A549 (cell line): ENCODE measurements at regions not wholly inside any gene's neighbourhood (a gene's known extent, or its start where the extent isn't known, plus 50 kb on each side); places are given as distances from the start of the nearest gene placed in this dataset.

Experiments used
- ATAC-seq, 2 experiments: fragments of 200-7000 bp in 1 of 2; fragments of >200 bp in 1 of 2; cut with Nextera tagmentation in 1 of 2; cut with Tn5 transposase in 1 of 2; 3 replicates each; pipeline versions ENCODE4 v1.8.0 to v1.9.1; 2018 to 2020; ENCODE audit warnings: mild to moderate bottlenecking in 1 of 2, moderate library complexity in 1 of 2
- CTCF ChIA-PET: fragments of 300-600 bp; sonication (Branson Sonifier 250); formaldehyde crosslinking; extraction: SDS; loops from one replicate; lab custom pipeline; 2021; ENCODE audit warnings: antibody characterized with exemption, inconsistent platforms; lab: Yijun Ruan, JAX
- POLR2A ChIA-PET: fragments of 350-600 bp; formaldehyde crosslinking; extraction: SDS; loops from one replicate; lab custom pipeline; 2021; ENCODE audit warnings: antibody characterized with exemption, inconsistent platforms; lab: Yijun Ruan, JAX
- DNase-seq, 2 experiments: peaks; one replicate each; pipeline versions ENCODE4 v3.0.0 to v3.0.0-alpha.2; 2011 to 2016; ENCODE audit warnings: low read depth in 1 of 2, low spot score in 1 of 2
- FAIRE-seq: peaks from 2 replicates; lab custom pipeline; 2011; peaks lifted over from hg19 to GRCh38; lab: Jason Lieb, UNC
- H3K27ac ChIP-seq, 2 experiments: fragments of >200 bp; sonication (Bioruptor Twin); formaldehyde crosslinking; 3 replicates each; pipeline ENCODE4 v1.5.1; 2016 to 2017
- H3K4me1 ChIP-seq: fragments of >200 bp; sonication (Bioruptor Twin); formaldehyde crosslinking; 3 replicates; pipeline ENCODE4 v1.6.1; 2016
- H3K4me2 ChIP-seq: fragments of >200 bp; sonication (Bioruptor Twin); formaldehyde crosslinking; 3 replicates; pipeline ENCODE4 v1.6.1; 2016
- H3K4me3 ChIP-seq: fragments of >200 bp; sonication (Bioruptor Twin); formaldehyde crosslinking; 3 replicates; pipeline ENCODE4 v1.5.1; 2016
- H3K9me3 ChIP-seq: fragments of >200 bp; sonication (Bioruptor Twin); formaldehyde crosslinking; 3 replicates; pipeline ENCODE4 v1.6.1; 2016
- CBX2 ChIP-seq: fragments of 200-600 bp; sonication (generic); IDR thresholded peaks from 2 replicates; pipeline ENCODE4 v1.6.1; 2016; ENCODE audit warnings: low read depth, mild to moderate bottlenecking, borderline replicate concordance
- CHD2 ChIP-seq: fragments of 150-350 bp; IDR thresholded peaks from 2 replicates; pipeline ENCODE4 v1.6.1; 2014; ENCODE audit warnings: low read length; ENCODE audit not compliant: partially characterized antibody
- EHF ChIP-seq: fragments of 250-450 bp; sonication (Bioruptor Pico); IDR thresholded peaks from 2 replicates; pipeline ENCODE4 v1.5.0; 2020; ENCODE audit warnings: mild to moderate bottlenecking
- EHMT2 ChIP-seq: fragments of 200-600 bp; sonication (generic); IDR thresholded peaks from 2 replicates; pipeline ENCODE4 v1.6.1; 2016; ENCODE audit warnings: antibody characterized with exemption, low read depth, mild to moderate bottlenecking, moderate library complexity
- ESRRA ChIP-seq: fragments of 150-350 bp; IDR thresholded peaks from 2 replicates; pipeline ENCODE4 v1.6.1; 2014; ENCODE audit warnings: mild to moderate bottlenecking, low read length, borderline replicate concordance
- FOSB ChIP-seq: fragments of 250-450 bp; sonication (Bioruptor Pico); IDR thresholded peaks from 2 replicates; pipeline ENCODE4 v1.5.0; 2020; ENCODE audit warnings: mild to moderate bottlenecking, moderate library complexity
- FOSL2 ChIP-seq, 2 experiments: fragments of 450-650 bp in 1 of 2; fragments of >200 bp in 1 of 2; sonication (Bioruptor Twin) in 1 of 2; formaldehyde crosslinking; IDR thresholded peaks; 2 replicates each; pipeline versions ENCODE4 v1.5.0 to v1.6.1; 2016 to 2020; ENCODE audit warnings: mild to moderate bottlenecking in 1 of 2, moderate library complexity in 1 of 2
- HEYL ChIP-seq: fragments of 250-450 bp; sonication (Bioruptor Pico); IDR thresholded peaks from 2 replicates; pipeline ENCODE4 v1.8.0; 2021; ENCODE audit warnings: mild to moderate bottlenecking, moderate library complexity
- HOXA7 ChIP-seq: fragments of 250-450 bp; sonication (Bioruptor Pico); IDR thresholded peaks from 2 replicates; pipeline ENCODE4 v1.5.0; 2020; ENCODE audit warnings: mild to moderate bottlenecking, moderate library complexity
- HOXB13 ChIP-seq: fragments of 250-450 bp; sonication (Bioruptor Pico); IDR thresholded peaks from 2 replicates; pipeline ENCODE4 v1.5.0; 2020; ENCODE audit warnings: low read depth, mild to moderate bottlenecking, moderate library complexity
- HOXB5 ChIP-seq: fragments of 250-450 bp; sonication (Bioruptor Pico); IDR thresholded peaks from 2 replicates; pipeline ENCODE4 v1.5.0; 2020; ENCODE audit warnings: mild to moderate bottlenecking, moderate library complexity
- KDM1A ChIP-seq: fragments of 200-600 bp; sonication (generic); IDR thresholded peaks from 2 replicates; pipeline ENCODE4 v1.6.1; 2016; ENCODE audit warnings: low read depth, mild to moderate bottlenecking
- KDM5A ChIP-seq: fragments of 200-600 bp; sonication (generic); IDR thresholded peaks from 2 replicates; pipeline ENCODE4 v1.6.1; 2016; ENCODE audit warnings: antibody characterized with exemption, mild to moderate bottlenecking
- MAFK ChIP-seq: fragments of 450-650 bp; IDR thresholded peaks from 2 replicates; pipeline ENCODE4 v1.6.1; 2014; ENCODE audit not compliant: partially characterized antibody
- MAZ ChIP-seq: fragments of 150-350 bp; IDR thresholded peaks from 2 replicates; pipeline ENCODE4 v1.6.1; 2014; ENCODE audit warnings: antibody characterized with exemption, low read depth, low read length, borderline replicate concordance
- NFE2L2 ChIP-seq: fragments of 150-350 bp; conservative IDR thresholded peaks from 2 replicates; pipeline ENCODE4 v1.6.1; 2014; ENCODE audit warnings: low read length
- NR3C1 ChIP-seq: fragments of >200 bp; sonication (Bioruptor Twin); formaldehyde crosslinking; IDR thresholded peaks from 3 replicates; pipeline ENCODE4 v1.6.1; 2017
- POLR2AphosphoS2 ChIP-seq: conservative IDR thresholded peaks from 2 replicates; pipeline ENCODE4 v1.6.1; 2012; ENCODE audit warnings: low read length, improper control_type of control experiment, inconsistent platforms
- RARB ChIP-seq: fragments of 250-450 bp; sonication (Bioruptor Pico); IDR thresholded peaks from 2 replicates; pipeline ENCODE4 v1.8.0; 2021; ENCODE audit warnings: mild to moderate bottlenecking, moderate library complexity
- RFX5 ChIP-seq: fragments of 450-650 bp; IDR thresholded peaks from 2 replicates; pipeline ENCODE4 v1.7.1; 2014; ENCODE audit warnings: antibody characterized with exemption, mild to moderate bottlenecking, moderate library complexity
- TP53 ChIP-seq: fragments of 250-450 bp; sonication (Bioruptor Pico); IDR thresholded peaks from 2 replicates; pipeline ENCODE4 v1.5.0; 2021; ENCODE audit warnings: mild to moderate bottlenecking, moderate library complexity
- ZNF302 ChIP-seq: fragments of 250-450 bp; sonication (Bioruptor Pico); IDR thresholded peaks from 2 replicates; pipeline ENCODE4 v1.9.0; 2021; ENCODE audit warnings: inconsistent platforms, mild to moderate bottlenecking, moderate library complexity
- WGBS: methylation state at CpG from one replicate; pipeline ENCODE4 v1.1.6; 2017; ENCODE audit errors: missing lambda C conversion rate; 5-methylcytosine and 5-hydroxymethylcytosine counted together
- TF ChIP-seq, protein P1 (sequence below): IDR thresholded peaks from 2 replicates; pipeline ENCODE4 v1.6.1; 2012
- TF ChIP-seq, protein P2 (sequence below): fragments of 150-350 bp; IDR thresholded peaks from 2 replicates; pipeline ENCODE4 v1.6.1; 2014; ENCODE audit warnings: low read depth, mild to moderate bottlenecking, low read length
- TF ChIP-seq, protein P3 (sequence below): IDR thresholded peaks from 2 replicates; pipeline ENCODE4 v1.6.1; 2012

DNA sequence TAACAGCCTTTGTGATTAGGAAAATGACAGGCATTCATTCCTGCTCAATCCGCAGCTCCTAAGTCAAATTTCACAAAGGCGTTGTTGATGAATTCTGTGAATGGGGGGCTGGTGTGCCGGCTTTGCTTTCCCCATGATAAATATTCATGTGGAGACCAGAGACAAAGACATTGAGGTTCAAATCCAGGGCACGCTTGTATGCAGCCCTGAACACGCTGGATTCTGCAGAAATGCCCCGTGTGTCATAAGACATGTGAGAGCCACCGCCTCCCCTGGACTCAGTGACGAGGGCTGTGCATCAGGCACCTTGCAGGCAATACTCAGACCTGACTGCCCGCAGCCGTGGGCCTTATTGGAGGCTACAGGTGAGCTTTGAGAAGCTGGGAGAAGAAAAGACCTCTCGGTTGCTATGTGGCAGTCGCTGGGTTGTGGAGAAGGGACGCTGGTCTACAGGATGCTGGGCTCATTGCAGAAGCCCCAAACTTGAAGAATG is 906.2 kb downstream of the BRD1 start (continued):
- TF ChIP-seq RARB (CRISPR knock-in tag) = no peak
- TF ChIP-seq, protein P1, sequence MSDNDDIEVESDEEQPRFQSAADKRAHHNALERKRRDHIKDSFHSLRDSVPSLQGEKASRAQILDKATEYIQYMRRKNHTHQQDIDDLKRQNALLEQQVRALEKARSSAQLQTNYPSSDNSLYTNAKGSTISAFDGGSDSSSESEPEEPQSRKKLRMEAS = no peak

DNA sequence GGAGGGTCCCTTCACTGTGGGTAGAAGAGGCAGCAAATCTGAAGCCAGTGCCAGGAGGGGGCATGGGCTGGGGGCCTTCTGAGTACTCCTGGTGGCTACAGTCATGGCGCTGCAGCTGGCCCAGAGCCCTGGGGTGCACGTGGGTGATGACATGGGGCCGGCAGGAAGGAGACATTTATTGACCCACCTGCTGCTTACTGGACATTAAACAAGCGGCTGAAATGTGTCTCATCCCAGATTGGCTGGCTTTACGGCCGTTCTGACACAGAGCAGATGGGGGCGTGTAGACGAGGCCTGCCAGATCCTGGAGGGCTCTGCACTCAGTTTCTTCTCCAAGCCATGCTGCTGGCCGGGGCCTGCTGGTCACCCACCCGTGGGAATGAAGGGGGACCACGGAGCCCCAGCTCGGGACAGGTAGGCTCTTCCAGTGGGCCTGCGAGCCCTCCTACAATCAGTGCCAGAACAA is 906.9 kb downstream of the BRD1 start:
- WGBS = 20% methylated on average over 8 of the region's 13 CpGs
- H3K4me3 ChIP-seq = no peak overlapping the region
- TF ChIP-seq HOXB13 (CRISPR knock-in tag) (no peak), MAZ (no peak), KDM5A (no peak), ESRRA (no peak), NR3C1 (no peak), FOSB (CRISPR knock-in tag) (no peak), RFX5 (no peak), HOXA7 (CRISPR knock-in tag) (no peak), EHMT2 (no peak), RARB (CRISPR knock-in tag) (no peak), CBX2 (no peak), FOSL2 (IDR thresholded peaks at IDR 0.05) (no peak), FOSL2 (CRISPR knock-in tag; IDR thresholded peaks at IDR 0.05) (no peak), TP53 (CRISPR knock-in tag) (no peak), KDM1A (no peak), NFE2L2 (no peak), CHD2 (no peak)
- TF ChIP-seq, protein P2, sequence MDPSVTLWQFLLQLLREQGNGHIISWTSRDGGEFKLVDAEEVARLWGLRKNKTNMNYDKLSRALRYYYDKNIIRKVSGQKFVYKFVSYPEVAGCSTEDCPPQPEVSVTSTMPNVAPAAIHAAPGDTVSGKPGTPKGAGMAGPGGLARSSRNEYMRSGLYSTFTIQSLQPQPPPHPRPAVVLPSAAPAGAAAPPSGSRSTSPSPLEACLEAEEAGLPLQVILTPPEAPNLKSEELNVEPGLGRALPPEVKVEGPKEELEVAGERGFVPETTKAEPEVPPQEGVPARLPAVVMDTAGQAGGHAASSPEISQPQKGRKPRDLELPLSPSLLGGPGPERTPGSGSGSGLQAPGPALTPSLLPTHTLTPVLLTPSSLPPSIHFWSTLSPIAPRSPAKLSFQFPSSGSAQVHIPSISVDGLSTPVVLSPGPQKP = no peak
- TF ChIP-seq, protein P1 = no peak
- H3K9me3 ChIP-seq = no peaks in the 10 kb centered on the region
- no peak overlapping the region for H3K27ac ChIP-seq
- DNase-seq (no peak), FAIRE-seq (no peak), ATAC-seq (no peak)
- POLR2A ChIA-PET = no interaction called here
- CTCF ChIA-PET = no interaction called here
- H3K4me2 ChIP-seq = no peak overlapping the region
- H3K4me1 ChIP-seq = no peaks in the 10 kb centered on the region

DNA sequence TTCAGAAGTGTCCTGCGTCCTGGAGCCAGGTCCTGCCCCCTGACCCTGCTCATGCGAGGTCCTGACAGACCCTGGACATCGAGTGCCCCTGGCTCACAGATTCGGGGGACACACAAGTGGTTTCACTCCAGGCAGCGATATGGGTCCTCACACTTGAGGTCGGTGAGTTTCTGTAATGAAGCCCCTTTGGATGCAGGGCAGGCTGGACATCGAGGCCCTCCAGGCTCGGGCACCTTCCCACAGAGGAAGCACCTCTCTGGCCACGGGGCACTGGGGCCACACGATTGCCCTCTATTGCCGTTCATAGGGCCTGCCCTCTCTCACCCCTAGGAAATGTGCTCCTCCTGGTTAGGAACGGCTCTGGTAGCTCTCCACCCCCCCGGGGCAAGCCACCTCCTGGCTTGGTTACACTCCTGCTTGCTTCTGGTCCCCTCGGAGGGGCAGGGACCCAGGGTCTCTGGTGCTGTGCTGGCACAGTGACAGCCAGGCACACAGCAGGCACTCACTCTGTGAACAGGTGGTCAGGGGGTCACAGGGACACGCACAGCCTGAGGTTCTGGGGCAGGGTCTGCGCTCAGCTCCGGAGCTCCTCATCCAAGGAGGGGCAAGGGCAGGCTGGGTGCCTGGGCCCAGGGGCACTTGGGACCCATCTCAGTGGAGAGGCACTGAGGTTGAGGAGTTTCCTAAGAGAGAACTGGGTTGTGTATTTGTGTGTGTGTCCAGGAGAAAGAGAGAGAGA is 907.7 kb downstream of the BRD1 start:
- FAIRE-seq = no peak
- TF ChIP-seq RFX5 = no peak
- TF ChIP-seq ZNF302 (CRISPR knock-in tag) = no peak
- no peak for TF ChIP-seq MAFK
- TF ChIP-seq POLR2AphosphoS2 = no peak
- no peak for TF ChIP-seq EHF (CRISPR knock-in tag)
- H3K4me1 ChIP-seq = no peaks in the 10 kb centered on the region
- 26% methylated on average over 7 of the region's 17 CpGs for WGBS
- no peak overlapping the region for H3K4me3 ChIP-seq
- CTCF ChIA-PET = no interaction called here
- H3K27ac ChIP-seq = no peak overlapping the region
- no peak for DNase-seq
- H3K4me2 ChIP-seq = no peak overlapping the region
- ATAC-seq = no peak
- POLR2A ChIA-PET = no interaction called here
- H3K9me3 ChIP-seq = no peaks in the 10 kb centered on the region

DNA sequence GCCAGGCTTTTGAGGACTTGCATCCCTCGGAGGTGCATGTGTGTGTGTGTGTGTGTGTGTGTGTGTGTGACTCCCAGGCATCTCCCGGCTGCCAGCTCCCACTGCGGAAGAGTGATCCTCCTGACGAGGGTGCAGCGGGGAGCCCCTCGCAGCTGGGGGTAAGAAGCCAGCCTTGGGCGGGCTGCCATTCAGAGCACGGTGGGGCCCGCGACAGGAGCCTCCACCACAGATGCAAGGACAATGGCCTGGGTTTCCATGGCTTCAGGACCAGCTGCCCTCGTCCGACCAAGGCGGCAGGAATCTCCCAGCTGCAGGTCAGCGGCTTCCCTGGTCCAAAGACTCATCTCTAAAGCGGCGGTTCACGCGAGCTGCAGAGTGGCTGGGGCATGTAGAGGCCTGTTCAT is 908.5 kb downstream of the BRD1 start:
- Histone ChIP-seq H3K4me1 (no peaks in the 10 kb centered on the region), H3K27ac (no peak overlapping the region), H3K9me3 (no peaks in the 10 kb centered on the region), H3K4me2 (no peak overlapping the region), H3K4me3 (no peak overlapping the region)
- ChIA-PET CTCF (no interaction called here), POLR2A (no interaction called here)
- FAIRE-seq (no peak), DNase-seq (no peak), ATAC-seq (no peak)
- 87% methylated on average over 7 of the region's 18 CpGs for WGBS
- no peak for TF ChIP-seq HOXB5 (CRISPR knock-in tag)
- TF ChIP-seq EHF (CRISPR knock-in tag) = no peak
- TF ChIP-seq, protein P3, sequence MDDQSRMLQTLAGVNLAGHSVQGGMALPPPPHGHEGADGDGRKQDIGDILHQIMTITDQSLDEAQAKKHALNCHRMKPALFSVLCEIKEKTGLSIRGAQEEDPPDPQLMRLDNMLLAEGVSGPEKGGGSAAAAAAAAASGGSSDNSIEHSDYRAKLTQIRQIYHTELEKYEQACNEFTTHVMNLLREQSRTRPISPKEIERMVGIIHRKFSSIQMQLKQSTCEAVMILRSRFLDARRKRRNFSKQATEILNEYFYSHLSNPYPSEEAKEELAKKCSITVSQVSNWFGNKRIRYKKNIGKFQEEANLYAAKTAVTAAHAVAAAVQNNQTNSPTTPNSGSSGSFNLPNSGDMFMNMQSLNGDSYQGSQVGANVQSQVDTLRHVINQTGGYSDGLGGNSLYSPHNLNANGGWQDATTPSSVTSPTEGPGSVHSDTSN = no peak
- no peak for TF ChIP-seq HEYL (CRISPR knock-in tag)
- no peak for TF ChIP-seq FOSL2 (IDR thresholded peaks at IDR 0.05)
- no peak for TF ChIP-seq FOSL2 (CRISPR knock-in tag; IDR thresholded peaks at IDR 0.05)
